ENCODE measurements at regions not wholly inside any gene's neighbourhood (a gene's known extent, or its start where the extent isn't known, plus 50 kb on each side); places are given as distances from the start of the nearest gene placed in this dataset.
"Not testable (repeated sequence)": the region's sequence is repeated elsewhere in the genome, so short reads cannot be mapped to it uniquely, and the experiment has no call there.

DNA sequence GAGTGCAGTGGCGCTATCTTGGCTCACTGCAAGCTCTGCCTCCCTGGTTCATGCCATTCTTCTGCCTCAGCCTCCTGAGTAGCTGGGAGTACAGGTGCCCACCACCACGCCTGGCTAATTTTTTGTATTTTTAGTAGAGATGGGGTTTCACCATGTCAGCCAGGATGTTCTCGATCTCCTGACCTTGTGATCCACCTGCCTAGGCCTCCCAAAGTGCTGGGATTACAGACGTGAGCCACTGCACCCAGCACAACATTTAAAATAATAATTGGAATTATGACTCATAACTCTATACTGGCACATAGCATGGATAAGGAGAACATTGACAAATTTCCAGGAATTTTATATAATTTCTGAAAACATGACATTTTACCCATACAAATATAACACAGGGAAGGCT lies 54.2 kb downstream of the DBET start:
- H3K4me3 ChIP-seq; H3K4me1 ChIP-seq; H3K9me3 ChIP-seq; H3K36me3 ChIP-seq; H3K27me3 ChIP-seq; DNase-seq (ENCODE audit: low spot score in 2 of 2); H3K27ac ChIP-seq: not testable (repeated sequence)
- 57 to 62% methylated on average over 4 of the region's 4 CpGs for WGBS, 2 donors

DNA sequence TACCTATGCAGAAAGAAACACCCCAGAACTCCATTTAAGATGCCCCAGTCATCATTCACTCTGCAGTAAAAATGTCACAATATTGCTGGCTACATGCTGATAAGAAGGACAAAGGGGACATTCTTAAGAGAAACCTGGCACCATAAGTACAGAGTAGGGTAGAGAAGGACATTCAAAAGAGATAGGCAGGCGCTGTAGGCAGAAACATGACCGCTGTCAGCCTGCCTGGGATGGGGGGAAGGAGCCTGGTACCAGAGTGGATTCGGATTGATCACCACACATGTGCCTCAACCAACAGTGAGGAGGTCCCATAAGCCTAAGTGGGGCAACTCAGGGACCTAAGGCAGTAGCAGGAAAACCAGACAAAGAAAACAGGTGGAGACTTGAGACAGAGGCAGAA lies 54.1 kb upstream of the DUX4 start:
- 49 to 65% methylated on average over 3 of the region's 3 CpGs for WGBS, 2 donors

DNA sequence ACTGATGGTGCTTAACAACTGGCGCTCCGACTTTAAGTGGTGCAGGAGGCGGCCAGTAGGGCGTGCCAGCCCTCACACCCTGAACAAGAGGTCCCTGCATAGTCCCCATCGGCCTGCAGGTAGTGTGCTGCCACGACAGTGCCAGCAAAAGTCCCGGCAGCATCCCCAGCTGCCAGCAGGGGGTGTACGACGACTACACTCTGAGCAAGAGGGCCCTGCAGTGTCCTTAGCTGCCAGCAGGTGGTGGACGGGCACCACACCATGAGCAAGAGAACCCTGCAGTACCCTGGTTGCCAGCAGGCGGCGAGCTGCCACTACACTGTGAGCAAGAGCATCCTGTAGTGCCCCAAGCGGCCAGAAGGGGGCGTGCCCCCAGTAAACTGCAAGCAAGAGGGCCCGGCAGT lies 53.5 kb upstream of the DUX4 start:
- H3K4me3 ChIP-seq; H3K27me3 ChIP-seq; DNase-seq (ENCODE audit: low spot score in 2 of 2); H3K36me3 ChIP-seq; H3K27ac ChIP-seq; H3K4me1 ChIP-seq; H3K9me3 ChIP-seq: not testable (repeated sequence)
- WGBS, 2 donors: 72 to 77% methylated on average over 7 of the region's 15 CpGs

More for the DNA sequence above, 54.1 kb upstream of the DUX4 start:
- H3K4me1 ChIP-seq; DNase-seq (ENCODE audit: low spot score in 2 of 2); H3K36me3 ChIP-seq; H3K9me3 ChIP-seq; H3K4me3 ChIP-seq; H3K27ac ChIP-seq; H3K27me3 ChIP-seq: not testable (repeated sequence)

DNA sequence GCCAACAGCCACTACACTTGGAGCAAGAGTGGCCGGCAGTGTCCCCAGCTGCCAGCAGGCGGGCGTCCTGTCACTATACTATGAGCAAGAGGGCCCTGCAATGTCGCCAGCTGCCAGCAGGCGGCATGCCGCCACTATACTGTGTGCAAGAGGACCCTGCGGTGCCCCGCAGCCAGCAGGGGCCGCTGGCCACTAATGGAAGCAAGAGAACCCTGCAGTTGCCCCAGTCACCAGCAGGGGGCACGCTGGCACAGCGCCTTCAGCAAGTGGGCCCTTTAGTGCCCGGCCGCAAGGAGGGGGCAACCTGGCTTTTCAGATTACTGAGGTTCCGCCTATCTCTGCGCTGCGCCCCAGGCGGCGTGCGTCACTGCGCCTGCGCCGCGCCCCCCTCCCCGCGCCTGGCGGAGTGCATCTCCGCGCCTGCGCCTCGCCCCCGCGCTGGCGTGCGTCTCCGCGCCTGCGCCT lies 53.0 kb upstream of the DUX4 start:
- 74 to 80% methylated on average over 3 to 24 of the region's 37 CpGs for WGBS, 2 donors
- H3K36me3 ChIP-seq, H3K27ac ChIP-seq, H3K4me3 ChIP-seq, H3K4me1 ChIP-seq, H3K27me3 ChIP-seq, H3K9me3 ChIP-seq: not testable (repeated sequence)
- DNase-seq (ENCODE audit: low spot score in 2 of 2): peak in 1 of 2 donors; percentile 46
- TF ChIP-seq, protein P1, sequence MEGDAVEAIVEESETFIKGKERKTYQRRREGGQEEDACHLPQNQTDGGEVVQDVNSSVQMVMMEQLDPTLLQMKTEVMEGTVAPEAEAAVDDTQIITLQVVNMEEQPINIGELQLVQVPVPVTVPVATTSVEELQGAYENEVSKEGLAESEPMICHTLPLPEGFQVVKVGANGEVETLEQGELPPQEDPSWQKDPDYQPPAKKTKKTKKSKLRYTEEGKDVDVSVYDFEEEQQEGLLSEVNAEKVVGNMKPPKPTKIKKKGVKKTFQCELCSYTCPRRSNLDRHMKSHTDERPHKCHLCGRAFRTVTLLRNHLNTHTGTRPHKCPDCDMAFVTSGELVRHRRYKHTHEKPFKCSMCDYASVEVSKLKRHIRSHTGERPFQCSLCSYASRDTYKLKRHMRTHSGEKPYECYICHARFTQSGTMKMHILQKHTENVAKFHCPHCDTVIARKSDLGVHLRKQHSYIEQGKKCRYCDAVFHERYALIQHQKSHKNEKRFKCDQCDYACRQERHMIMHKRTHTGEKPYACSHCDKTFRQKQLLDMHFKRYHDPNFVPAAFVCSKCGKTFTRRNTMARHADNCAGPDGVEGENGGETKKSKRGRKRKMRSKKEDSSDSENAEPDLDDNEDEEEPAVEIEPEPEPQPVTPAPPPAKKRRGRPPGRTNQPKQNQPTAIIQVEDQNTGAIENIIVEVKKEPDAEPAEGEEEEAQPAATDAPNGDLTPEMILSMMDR (IDR thresholded peaks at IDR 0.05): peak in 2 of 5 experiments; percentile 5 to 12

DNA sequence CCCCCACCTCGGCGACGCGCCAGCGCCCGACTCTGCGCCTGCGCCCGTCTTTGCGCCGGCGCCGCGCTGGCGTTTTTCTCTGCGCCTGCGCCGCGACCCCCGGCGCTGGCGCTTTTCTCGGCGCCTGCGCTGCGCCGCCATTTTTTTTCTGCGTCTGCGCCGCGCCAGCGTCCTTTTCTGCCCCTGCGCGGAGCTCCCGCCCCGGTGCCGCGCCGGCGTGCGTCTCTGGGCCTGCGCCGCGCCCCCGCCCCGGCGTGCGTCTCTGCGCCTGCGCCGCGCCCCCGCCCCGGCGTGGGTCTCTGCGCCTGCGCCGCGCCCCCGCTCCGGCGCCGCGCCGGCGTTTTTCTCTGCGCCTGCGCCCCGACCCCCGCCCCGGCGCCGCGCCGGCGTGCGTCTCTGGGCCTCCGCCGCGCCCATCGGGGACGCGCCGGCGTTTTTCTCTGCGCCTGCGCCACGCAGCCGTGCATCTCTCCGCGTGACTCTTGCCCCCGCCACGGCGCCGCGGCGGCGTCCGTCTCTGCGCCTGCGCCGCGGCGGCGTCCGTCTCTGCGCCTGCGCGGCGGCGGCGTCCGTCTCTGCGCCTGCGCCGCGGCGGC lies 52.4 kb upstream of the DUX4 start:
- not testable (repeated sequence) for H3K4me1 ChIP-seq; H3K36me3 ChIP-seq; DNase-seq (ENCODE audit: low spot score in 2 of 2); H3K4me3 ChIP-seq; H3K27me3 ChIP-seq; H3K9me3 ChIP-seq; H3K27ac ChIP-seq
- 79 to 82% methylated on average over 99 to 101 of the region's 118 CpGs for WGBS, 2 donors

DNA sequence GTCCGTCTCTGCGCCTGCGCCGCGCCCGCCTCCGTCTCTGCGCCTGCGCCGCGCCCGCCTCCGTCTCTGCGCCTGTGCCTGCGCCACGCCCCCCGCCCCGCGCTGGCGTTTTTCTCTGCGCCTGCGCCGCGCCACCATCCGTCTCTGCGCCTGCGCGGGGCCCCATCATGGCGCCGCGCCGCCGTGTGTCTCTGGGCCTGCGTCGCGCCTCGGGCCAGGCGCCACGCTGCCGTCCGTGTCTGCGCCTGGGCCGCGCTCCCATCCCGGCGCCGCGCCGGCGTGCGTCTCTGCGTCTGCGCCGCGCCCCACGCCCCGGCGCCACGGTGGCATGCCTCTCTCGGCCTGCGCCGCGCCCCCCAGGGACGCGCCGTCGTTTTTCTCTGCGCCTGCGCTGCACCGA lies 51.8 kb upstream of the DUX4 start:
- no peak for DNase-seq (ENCODE audit: low spot score in 2 of 2)
- Histone ChIP-seq H3K4me1 (no peaks in the 10 kb centered on the region), H3K4me3 (no peak overlapping the region), H3K27me3 (no peaks in the 10 kb centered on the region), H3K36me3 (no peaks in the 10 kb centered on the region), H3K9me3 (no peaks in the 10 kb centered on the region), H3K27ac (no peak overlapping the region)
- TF ChIP-seq EP300 (IDR thresholded peaks at IDR 0.05): no peak
- TF ChIP-seq, protein P1 (IDR thresholded peaks at IDR 0.05): no peak
- TF ChIP-seq POLR2A (IDR thresholded peaks at IDR 0.05): no peak
- WGBS, 2 donors: 79 to 81% methylated on average over 69 of the region's 70 CpGs

DNA sequence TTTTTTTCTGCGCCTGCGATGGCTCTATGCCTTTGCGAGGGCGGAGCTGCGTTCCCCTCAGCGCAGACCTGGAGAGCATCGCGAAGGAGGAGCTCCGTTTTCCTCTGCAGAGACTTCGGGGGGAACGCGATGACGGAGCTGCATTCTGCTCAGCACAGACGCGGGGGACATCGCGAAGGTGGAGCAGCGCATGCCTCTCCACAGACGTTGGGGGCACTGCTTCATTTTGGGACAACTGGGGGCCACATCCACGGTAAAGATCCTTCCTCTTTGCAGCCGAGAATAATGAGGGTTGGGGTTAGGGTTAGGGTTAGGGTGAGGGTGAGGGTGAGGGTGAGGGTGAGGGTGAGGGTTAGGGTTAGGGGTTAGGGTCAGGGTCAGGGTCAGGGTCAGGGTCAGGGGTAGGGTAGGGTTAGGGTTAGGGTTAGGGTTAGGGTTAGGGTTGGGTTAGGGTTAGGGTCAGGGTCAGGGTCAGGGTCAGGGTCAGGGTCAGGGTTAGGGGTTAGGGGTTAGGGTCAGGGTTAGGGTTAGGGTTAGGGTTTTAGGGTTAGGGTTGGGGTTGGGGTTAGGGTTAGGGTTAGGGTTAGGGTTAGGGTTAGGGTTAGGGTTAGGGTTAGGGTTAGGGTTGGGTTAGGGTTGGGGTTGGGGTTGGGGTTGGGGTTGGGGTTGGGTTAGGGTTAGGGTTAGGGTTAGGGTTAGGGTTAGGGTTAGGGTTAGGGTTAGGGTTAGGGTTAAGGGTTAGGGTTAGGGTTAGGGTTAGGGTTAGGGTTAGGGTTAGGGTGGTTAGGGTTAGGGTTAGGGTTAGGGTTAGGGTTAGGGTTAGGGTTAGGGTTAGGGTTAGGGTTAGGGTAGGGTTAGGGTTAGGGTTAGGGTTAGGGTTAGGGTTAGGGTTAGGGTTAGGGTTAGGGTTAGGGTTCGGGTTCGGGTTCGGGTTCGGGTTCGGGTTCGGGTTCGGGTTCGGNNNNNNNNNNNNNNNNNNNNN lies 51.1 kb upstream of the DUX4 start:
- DNase-seq (ENCODE audit: low spot score in 2 of 2): peak in 1 of 2 donors; percentile 38
- H3K9me3 ChIP-seq, H3K4me3 ChIP-seq, H3K36me3 ChIP-seq, H3K27ac ChIP-seq, H3K4me1 ChIP-seq, H3K27me3 ChIP-seq: not testable (repeated sequence)
- WGBS, 2 donors: 79 to 83% methylated on average over 29 of the region's 29 CpGs

All from tibial nerve (tissue), 4 donors.